Bone marrow (tissue), 2 donors: ENCODE measurements at regions not wholly inside any gene's neighbourhood (a gene's known extent, or its start where the extent isn't known, plus 50 kb on each side); places are given as distances from the start of the nearest gene placed in this dataset.
"Not testable (repeated sequence)": the region's sequence is repeated elsewhere in the genome, so short reads cannot be mapped to it uniquely, and the experiment has no call there.

Source experiments
- DNase-seq, 2 donors: peaks; one replicate each; lab custom pipeline; 2025; lab: John Stamatoyannopoulos, UW

GRCh38 chr3:115388811-115389210 lies 234.5 kb upstream of the GAP43 start:
- DNase-seq, result no peak

GRCh38 chr3:115396801-115397200 lies 226.5 kb upstream of the GAP43 start:
- no peak for DNase-seq

GRCh38 chr3:115397433-115397832 lies 225.9 kb upstream of the GAP43 start:
- no peak for DNase-seq

- no peak for DNase-seq
These were observed 224.8 kb upstream of the GAP43 start for GRCh38 chr3:115398506-115398905.

GRCh38 chr3:115399750-115400149 lies 223.6 kb upstream of the GAP43 start:
- no peak for DNase-seq

GRCh38 chr3:115401298-115401697 lies 222.0 kb upstream of the GAP43 start:
- no peak for DNase-seq

- no peak for DNase-seq
These were observed 221.3 kb upstream of the GAP43 start for GRCh38 chr3:115401851-115402501.

GRCh38 chr3:115402651-115403050 lies 220.7 kb upstream of the GAP43 start:
- no peak for DNase-seq

GRCh38 chr3:115403786-115404185 lies 219.5 kb upstream of the GAP43 start:
- no peak for DNase-seq

- no peak for DNase-seq
These were observed 213.7 kb upstream of the GAP43 start for GRCh38 chr3:115409596-115409995.

GRCh38 chr3:115414610-115415009 lies 208.7 kb upstream of the GAP43 start:
- not testable (repeated sequence) for DNase-seq

GRCh38 chr3:115415246-115415996 lies 207.9 kb upstream of the GAP43 start:
- DNase-seq, result no peak

GRCh38 chr3:115418583-115418982 lies 204.7 kb upstream of the GAP43 start:
- no peak for DNase-seq

- DNase-seq, result no peak
These were observed 203.2 kb upstream of the GAP43 start for GRCh38 chr3:115420086-115420485.

- no peak for DNase-seq
These were observed 200.1 kb upstream of the GAP43 start for GRCh38 chr3:115423170-115423569.

- no peak for DNase-seq
These were observed 194.5 kb upstream of the GAP43 start for GRCh38 chr3:115428841-115429240.

- no peak for DNase-seq
These were observed 186.5 kb upstream of the GAP43 start for GRCh38 chr3:115436767-115437301.

GRCh38 chr3:115438799-115439198 lies 184.5 kb upstream of the GAP43 start:
- no peak for DNase-seq

GRCh38 chr3:115445559-115445958 lies 177.8 kb upstream of the GAP43 start:
- no peak for DNase-seq

- DNase-seq, result no peak
These were observed 174.5 kb upstream of the GAP43 start for GRCh38 chr3:115448851-115449250.

GRCh38 chr3:115450036-115450435 lies 173.3 kb upstream of the GAP43 start:
- no peak for DNase-seq

GRCh38 chr3:115464036-115464435 lies 159.3 kb upstream of the GAP43 start:
- no peak for DNase-seq

- DNase-seq, result no peak
These were observed 153.7 kb upstream of the GAP43 start for GRCh38 chr3:115469649-115470048.
